Ishikawa (cell line): ENCODE measurements at regions not wholly inside any gene's neighbourhood (a gene's known extent, or its start where the extent isn't known, plus 50 kb on each side); places are given as distances from the start of the nearest gene placed in this dataset.

Experiments
- CEBPB ChIP-seq: IDR thresholded peaks from 2 replicates; pipeline ENCODE4 v1.6.1; 2012
- EP300 ChIP-seq: IDR thresholded peaks from 2 replicates; pipeline ENCODE4 v1.6.1; 2012; ENCODE audit warnings: borderline replicate concordance
- FOXM1 ChIP-seq: IDR thresholded peaks from 2 replicates; pipeline ENCODE4 v1.6.1; 2012; ENCODE audit warnings: low read depth, borderline replicate concordance
- RAD21 ChIP-seq: IDR thresholded peaks from 2 replicates; pipeline ENCODE4 v1.6.1; 2012; ENCODE audit warnings: low read depth
- TAF1 ChIP-seq: IDR thresholded peaks from 2 replicates; pipeline ENCODE4 v1.6.1; 2012; ENCODE audit warnings: low read depth, mild to moderate bottlenecking
- YY1 ChIP-seq: IDR thresholded peaks from 2 replicates; pipeline ENCODE4 v1.6.1; 2012; ENCODE audit warnings: low read depth

GRCh38 chr3:96537165-96537564, 277.2 kb upstream of the EPHA6 start:
- TF ChIP-seq RAD21 (no peak), TAF1 (no peak), YY1 (no peak), FOXM1 (no peak), EP300 (no peak), CEBPB (no peak)
